OCI-LY3 (cell line): ENCODE measurements at regions not wholly inside any gene's neighbourhood (a gene's known extent, or its start where the extent isn't known, plus 50 kb on each side); places are given as distances from the start of the nearest gene placed in this dataset.

Source experiments
- H2AFZ ChIP-seq: fragments of 200-600, 300-600 bp; shearing (Covaris generic); 2 replicates; pipeline ENCODE4 v1.6.0; 2014; ENCODE audit warnings: antibody characterized with exemption, low read depth, low read length
- H3K27ac ChIP-seq: fragments of 200-600, 300-600 bp; sonication (generic); 2 replicates; pipeline ENCODE4 v1.5.1; 2014; ENCODE audit warnings: mild to moderate bottlenecking, low read length, moderate library complexity, mixed read lengths
- H3K27me3 ChIP-seq: fragments of 200-600, 300-600 bp; sonication (generic); 2 replicates; pipeline ENCODE4 v1.6.1; 2014; ENCODE audit warnings: low read depth, low read length, mixed read lengths
- H3K36me3 ChIP-seq: fragments of 200-600, 300-600 bp; sonication (generic); replicated peaks from 2 replicates; pipeline ENCODE3; 2014; ENCODE audit warnings: low read depth, low read length, mixed read lengths
- H3K4me1 ChIP-seq: fragments of 300-600, 200-600 bp; sonication (generic); 2 replicates; pipeline ENCODE4 v1.6.1; 2014; ENCODE audit warnings: low read length, mixed read lengths
- H3K4me2 ChIP-seq: fragments of 200-600, 300-600 bp; sonication (generic); 2 replicates; pipeline ENCODE4 v1.6.1; 2014; ENCODE audit warnings: low read length, mixed read lengths
- H3K4me3 ChIP-seq: fragments of 300-600, 200-600 bp; sonication (generic); 2 replicates; pipeline ENCODE4 v1.5.1; 2014; ENCODE audit warnings: antibody characterized with exemption, mild to moderate bottlenecking, low read length, moderate library complexity
- H3K79me2 ChIP-seq: fragments of 300-600, 200-600 bp; shearing (Covaris generic); 2 replicates; pipeline ENCODE4 v1.6.1; 2014; ENCODE audit warnings: mild to moderate bottlenecking, low read length, mixed read lengths
- H3K9ac ChIP-seq: fragments of 300-600, 200-600 bp; shearing (Covaris generic); 2 replicates; pipeline ENCODE4 v1.6.0; 2014; ENCODE audit warnings: mild to moderate bottlenecking, low read length, moderate library complexity
- H3K9me3 ChIP-seq: fragments of 200-600, 300-600 bp; shearing (Covaris generic); 2 replicates; pipeline ENCODE4 v1.6.1; 2014; ENCODE audit warnings: low read length, mixed read lengths; ENCODE audit not compliant: insufficient read depth
- H4K20me1 ChIP-seq: fragments of 200-600, 300-600 bp; sonication (generic); 2 replicates; pipeline ENCODE4 v1.6.1; 2016; ENCODE audit warnings: low read length, mixed read lengths; ENCODE audit not compliant: insufficient read depth
- EZH2phosphoT487 ChIP-seq: fragments of 200-600 bp; shearing (Covaris generic); IDR thresholded peaks from 2 replicates; pipeline ENCODE4 v1.6.1; 2018; ENCODE audit warnings: antibody characterized with exemption, mixed run types, low read depth
- TF ChIP-seq, protein P1 (sequence below): fragments of 200-600, 300-600 bp; sonication (generic); IDR thresholded peaks from 2 replicates; pipeline ENCODE4 v1.5.1; 2014; ENCODE audit warnings: antibody characterized with exemption, low read length, low read depth

DNA sequence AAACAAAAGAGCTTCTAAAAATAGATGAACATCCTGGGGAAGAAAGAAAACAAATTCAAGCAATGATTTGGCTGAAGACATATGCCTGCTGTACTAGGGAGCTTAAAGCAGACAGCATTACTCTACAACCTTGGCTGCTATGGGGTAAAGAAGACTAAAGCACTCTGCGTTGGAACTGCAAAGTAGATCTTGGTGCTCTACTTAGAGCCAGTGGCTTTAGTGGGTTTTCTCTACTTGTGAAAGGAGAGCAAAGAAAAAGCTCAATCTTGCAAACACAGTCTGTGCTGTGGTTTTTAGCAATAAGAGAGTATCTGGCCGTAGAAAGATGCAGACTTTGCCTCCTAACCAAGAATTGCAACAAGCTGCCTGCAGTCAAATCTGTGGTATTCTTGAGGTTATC, 334.7 kb upstream of the NDST3 start:
- Histone ChIP-seq H3K4me2 (no peak overlapping the region), H3K9me3 (no peaks in the 10 kb centered on the region), H3K9ac (no peak overlapping the region), H3K79me2 (no peaks in the 10 kb centered on the region), H2AFZ (peak overlapping the region; percentile 61), H3K27me3 (no peaks in the 10 kb centered on the region), H3K36me3 (peaks cover 2% of the 10 kb centered on the region), H4K20me1 (no peaks in the 10 kb centered on the region), H3K4me3 (no peak overlapping the region), H3K4me1 (peaks cover 22% of the 10 kb centered on the region), H3K27ac (no peak overlapping the region)
- TF ChIP-seq, protein P1, sequence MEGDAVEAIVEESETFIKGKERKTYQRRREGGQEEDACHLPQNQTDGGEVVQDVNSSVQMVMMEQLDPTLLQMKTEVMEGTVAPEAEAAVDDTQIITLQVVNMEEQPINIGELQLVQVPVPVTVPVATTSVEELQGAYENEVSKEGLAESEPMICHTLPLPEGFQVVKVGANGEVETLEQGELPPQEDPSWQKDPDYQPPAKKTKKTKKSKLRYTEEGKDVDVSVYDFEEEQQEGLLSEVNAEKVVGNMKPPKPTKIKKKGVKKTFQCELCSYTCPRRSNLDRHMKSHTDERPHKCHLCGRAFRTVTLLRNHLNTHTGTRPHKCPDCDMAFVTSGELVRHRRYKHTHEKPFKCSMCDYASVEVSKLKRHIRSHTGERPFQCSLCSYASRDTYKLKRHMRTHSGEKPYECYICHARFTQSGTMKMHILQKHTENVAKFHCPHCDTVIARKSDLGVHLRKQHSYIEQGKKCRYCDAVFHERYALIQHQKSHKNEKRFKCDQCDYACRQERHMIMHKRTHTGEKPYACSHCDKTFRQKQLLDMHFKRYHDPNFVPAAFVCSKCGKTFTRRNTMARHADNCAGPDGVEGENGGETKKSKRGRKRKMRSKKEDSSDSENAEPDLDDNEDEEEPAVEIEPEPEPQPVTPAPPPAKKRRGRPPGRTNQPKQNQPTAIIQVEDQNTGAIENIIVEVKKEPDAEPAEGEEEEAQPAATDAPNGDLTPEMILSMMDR = no peak
- no peak for TF ChIP-seq EZH2phosphoT487

DNA sequence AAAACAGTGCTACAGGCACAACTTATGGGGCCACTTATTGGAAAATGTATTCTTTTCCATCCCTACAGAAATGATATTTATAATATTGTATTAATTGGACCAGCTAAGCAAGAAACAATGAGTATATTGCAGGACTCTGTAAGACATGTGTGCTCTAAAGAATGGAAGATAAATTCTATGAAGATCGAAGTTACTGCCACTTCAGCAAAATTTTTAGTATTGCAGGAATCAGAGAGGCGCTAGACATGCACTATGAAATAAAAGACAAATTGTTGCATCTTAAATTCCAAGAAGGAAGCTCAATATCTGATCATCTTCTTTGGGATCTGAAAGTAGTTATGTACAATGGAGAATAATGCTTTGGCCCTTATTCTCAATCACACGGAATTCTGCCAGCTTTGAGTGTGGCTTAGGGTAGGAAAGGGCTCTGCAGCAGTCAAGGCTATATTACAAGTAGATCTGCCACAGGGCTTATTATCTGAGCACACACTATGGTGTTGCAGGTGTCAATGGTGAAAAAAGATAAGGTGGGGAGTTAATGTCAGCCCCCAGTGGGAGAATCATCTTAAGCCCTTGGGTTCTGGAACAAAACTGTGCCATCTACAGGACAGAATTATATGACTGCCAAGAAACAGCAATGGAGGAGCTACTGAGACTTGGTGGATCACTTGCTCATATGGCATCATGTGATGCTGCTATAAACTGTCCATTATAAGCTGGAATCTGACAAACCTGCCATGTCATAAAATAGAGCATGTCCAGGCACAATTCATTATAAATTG, 334.0 kb upstream of the NDST3 start:
- Histone ChIP-seq H3K27ac (peak overlapping the region; percentile 13; the same call in 1 of the 2 replicates), H3K36me3 (no peaks in the 10 kb centered on the region), H3K27me3 (no peaks in the 10 kb centered on the region), H3K4me3 (no peak overlapping the region), H3K79me2 (no peaks in the 10 kb centered on the region), H3K9me3 (no peaks in the 10 kb centered on the region), H4K20me1 (no peaks in the 10 kb centered on the region), H3K9ac (no peak overlapping the region), H2AFZ (0 out of 2 replicates have a peak overlapping the region, but pooled peaks have one; percentile 54), H3K4me2 (peak overlapping the region; percentile 8), H3K4me1 (peaks cover 15% of the 10 kb centered on the region)
- TF ChIP-seq EZH2phosphoT487 = no peak
- TF ChIP-seq, protein P1 = peak; percentile 58

DNA sequence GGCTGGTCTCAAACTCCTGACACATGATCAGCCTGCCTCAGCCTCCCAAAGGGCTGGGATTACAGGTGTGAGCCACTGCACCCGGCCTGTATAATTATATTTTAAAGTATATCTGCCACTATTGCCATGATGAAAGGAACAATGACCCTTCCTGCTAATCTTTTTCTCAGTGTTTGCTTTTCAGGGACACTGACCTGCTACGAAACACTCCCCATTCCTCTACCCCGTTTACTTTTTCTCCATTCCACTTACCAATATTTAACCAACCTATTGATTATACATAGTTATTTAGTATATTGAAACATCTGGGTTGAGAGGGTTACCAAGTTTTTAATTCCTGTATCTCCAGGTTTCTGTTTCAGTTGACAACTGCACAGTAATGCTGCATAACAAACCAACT, 331.9 kb upstream of the NDST3 start:
- no peaks in the 10 kb centered on the region for H3K36me3 ChIP-seq
- no peaks in the 10 kb centered on the region for H3K79me2 ChIP-seq
- peaks cover 12% of the 10 kb centered on the region for H3K4me1 ChIP-seq
- H3K4me2 ChIP-seq = no peak overlapping the region
- H2AFZ ChIP-seq = no peak overlapping the region
- H3K4me3 ChIP-seq = no peak overlapping the region
- no peaks in the 10 kb centered on the region for H4K20me1 ChIP-seq
- no peak overlapping the region for H3K9ac ChIP-seq
- TF ChIP-seq EZH2phosphoT487 = no peak
- TF ChIP-seq, protein P1 = no peak
- H3K27me3 ChIP-seq = no peaks in the 10 kb centered on the region
- H3K9me3 ChIP-seq = no peaks in the 10 kb centered on the region
- no peak overlapping the region for H3K27ac ChIP-seq

DNA sequence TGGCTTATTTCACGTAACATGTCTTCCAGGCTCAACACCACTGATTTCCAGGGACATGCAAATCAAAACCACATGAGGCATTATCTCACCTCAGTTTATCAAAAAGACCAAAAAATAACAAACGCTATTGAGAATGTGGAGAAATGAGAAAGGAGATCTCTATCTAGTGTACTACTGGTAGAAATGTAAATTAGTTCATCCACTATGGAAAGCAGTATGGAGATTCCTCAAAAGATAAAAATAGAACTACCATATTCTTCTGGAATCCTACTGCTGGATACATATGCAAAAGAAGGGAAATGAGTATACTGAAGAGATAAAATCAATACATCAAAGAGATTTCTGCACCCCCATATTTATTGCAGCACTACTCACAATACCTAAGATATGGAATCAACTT, 329.6 kb upstream of the NDST3 start:
- no peaks in the 10 kb centered on the region for H3K27me3 ChIP-seq

More for the DNA sequence above, 329.6 kb upstream of the NDST3 start:
- H3K4me1 ChIP-seq = peaks cover 12% of the 10 kb centered on the region
- H3K9me3 ChIP-seq = no peaks in the 10 kb centered on the region
- H3K79me2 ChIP-seq = no peaks in the 10 kb centered on the region
- no peak overlapping the region for H3K4me2 ChIP-seq
- no peak overlapping the region for H3K27ac ChIP-seq
- TF ChIP-seq, protein P1 = no peak
- TF ChIP-seq EZH2phosphoT487 = no peak
- no peak overlapping the region for H3K9ac ChIP-seq
- no peaks in the 10 kb centered on the region for H4K20me1 ChIP-seq
- H3K4me3 ChIP-seq = no peak overlapping the region
- H3K36me3 ChIP-seq = no peaks in the 10 kb centered on the region
- H2AFZ ChIP-seq = no peak overlapping the region
